SK-N-SH (cell line): ENCODE measurements at regions not wholly inside any gene's neighbourhood (a gene's known extent, or its start where the extent isn't known, plus 50 kb on each side); places are given as distances from the start of the nearest gene placed in this dataset.

Experiments used
- CTCF ChIA-PET: fragments of 300-600, 350-600 bp; formaldehyde crosslinking; extraction: SDS; loops from one replicate; lab custom pipeline; 2021; lab: Yijun Ruan, JAX
- POLR2A ChIA-PET: fragments of 350-600 bp; sonication (Branson Sonifier 250); formaldehyde crosslinking; extraction: SDS; loops from one replicate; lab custom pipeline; 2020; ENCODE audit warnings: antibody characterized with exemption, inconsistent platforms; lab: Yijun Ruan, JAX
- DNase-seq: peaks from one replicate; pipeline ENCODE4 v3.0.0; 2012
- H2AFZ ChIP-seq: fragments of 200-600 bp; sonication (generic); 2 replicates; pipeline ENCODE4 v1.8.1; 2016; ENCODE audit warnings: antibody characterized with exemption, mild to moderate bottlenecking, low read depth
- H3F3A ChIP-seq: fragments of 200-600 bp; sonication (generic); replicated peaks from 2 replicates; pipeline ENCODE3; 2016; ENCODE audit warnings: antibody characterized with exemption, mild to moderate bottlenecking; ENCODE audit not compliant: insufficient read depth
- H3K27ac ChIP-seq, 2 experiments: fragments of 200-500 bp in 1 of 2; fragments of 200-600 bp in 1 of 2; sonication (Bioruptor generic) in 1 of 2; sonication (generic), shearing (Covaris generic) in 1 of 2; 2 replicates each; pipeline versions ENCODE4 v1.5.1 to v1.6.1; 2014 to 2016; ENCODE audit warnings: low read depth in 2 of 2, inconsistent platforms in 1 of 2, low read length in 1 of 2, mild to moderate bottlenecking in 1 of 2, mixed read lengths in 1 of 2
- H3K27me3 ChIP-seq: fragments of 200-600 bp; sonication (generic), shearing (Covaris generic); 2 replicates; pipeline ENCODE4 v1.6.1; 2016; ENCODE audit warnings: mixed run types; ENCODE audit not compliant: insufficient read depth
- H3K36me3 ChIP-seq, 2 experiments: fragments of 200-500 bp in 1 of 2; fragments of 200-600 bp in 1 of 2; sonication (Bioruptor generic) in 1 of 2; sonication (generic) in 1 of 2; replicated peaks in 1 of 2; 2 replicates each; pipeline versions ENCODE3 to v1.5.1; 2014 to 2016; ENCODE audit warnings: low read length in 1 of 2, mild to moderate bottlenecking in 1 of 2; ENCODE audit not compliant: insufficient read depth in 2 of 2, control insufficient read depth in 1 of 2
- H3K4me1 ChIP-seq, 2 experiments: fragments of 200-500 bp in 1 of 2; fragments of 200-600 bp in 1 of 2; sonication (Bioruptor generic) in 1 of 2; sonication (generic), shearing (Covaris generic) in 1 of 2; 2 replicates each; pipeline versions ENCODE4 v1.5.1 to v1.6.1; 2014 to 2016; ENCODE audit warnings: low read depth in 1 of 2, low read length in 1 of 2, mixed run types in 1 of 2; ENCODE audit not compliant: insufficient read depth in 2 of 2, control insufficient read depth in 1 of 2
- H3K4me2 ChIP-seq: fragments of 200-600 bp; sonication (generic), shearing (Covaris generic); 2 replicates; pipeline ENCODE4 v1.6.1; 2017; ENCODE audit warnings: mixed run types
- H3K4me3 ChIP-seq, 2 experiments: fragments of 200-500 bp in 1 of 2; fragments of 200-600 bp in 1 of 2; sonication (Bioruptor generic) in 1 of 2; sonication (generic), shearing (Covaris generic) in 1 of 2; 2 replicates each; pipeline versions ENCODE4 v1.5.1 to v1.8.1; 2014 to 2016; ENCODE audit warnings: low read depth in 2 of 2, inconsistent platforms in 1 of 2, low read length in 1 of 2, mild to moderate bottlenecking in 1 of 2, mixed read lengths in 1 of 2, moderate library complexity in 1 of 2
- H3K79me2 ChIP-seq: fragments of 200-600 bp; sonication (generic); 2 replicates; pipeline ENCODE4 v1.8.1; 2017; ENCODE audit warnings: mild to moderate bottlenecking; ENCODE audit not compliant: insufficient read depth
- H3K9ac ChIP-seq: fragments of 200-600 bp; sonication (generic); 2 replicates; pipeline ENCODE4 v1.6.1; 2017; ENCODE audit warnings: mixed run types
- H3K9me2 ChIP-seq: fragments of 200-600 bp; sonication (generic); 2 replicates; pipeline ENCODE4 v1.6.1; 2017; ENCODE audit warnings: mixed run types
- H3K9me3 ChIP-seq: fragments of 200-600 bp; sonication (generic); 2 replicates; pipeline ENCODE4 v1.6.1; 2017; ENCODE audit warnings: mixed run types, mild to moderate bottlenecking, moderate library complexity
- H4K20me1 ChIP-seq: fragments of 200-600 bp; sonication (generic); 2 replicates; pipeline ENCODE4 v1.6.1; 2017; ENCODE audit warnings: mild to moderate bottlenecking, mixed run types; ENCODE audit not compliant: insufficient read depth
- ELF1 ChIP-seq: IDR thresholded peaks from 2 replicates; pipeline ENCODE4 v1.4.0; 2012
- EP300 ChIP-seq, 2 experiments: IDR thresholded peaks; 2 replicates each; pipeline versions ENCODE4 v1.4.0 to v1.6.1; 2012; ENCODE audit warnings: borderline replicate concordance in 1 of 2, low read depth in 1 of 2, low read length in 1 of 2
- EZH2phosphoT487 ChIP-seq: fragments of 200-600 bp; sonication (generic); IDR thresholded peaks from 2 replicates; pipeline ENCODE4 v1.6.1; 2017; ENCODE audit warnings: low read depth, mixed run types, mild to moderate bottlenecking, antibody characterized with exemption, moderate library complexity, borderline replicate concordance
- FOSL2 ChIP-seq: IDR thresholded peaks from 2 replicates; pipeline ENCODE4 v1.4.0; 2012; ENCODE audit warnings: low read depth, mild to moderate bottlenecking, moderate library complexity, borderline replicate concordance
- FOXJ3 ChIP-seq: sonication (generic); formaldehyde crosslinking; IDR thresholded peaks from 2 replicates; pipeline ENCODE4 v1.5.1; 2020; ENCODE audit warnings: mild to moderate bottlenecking, missing genetic modification reagents
- FOXM1 ChIP-seq: IDR thresholded peaks from 2 replicates; pipeline ENCODE4 v1.4.0; 2012; ENCODE audit warnings: low read depth, mild to moderate bottlenecking
- JUND ChIP-seq: IDR thresholded peaks from 2 replicates; pipeline ENCODE4 v1.4.0; 2012
- MEF2A ChIP-seq: IDR thresholded peaks from 2 replicates; pipeline ENCODE4 v1.4.0; 2012; ENCODE audit warnings: low read depth, borderline replicate concordance
- MXI1 ChIP-seq: IDR thresholded peaks from 2 replicates; pipeline ENCODE4 v1.6.1; 2012; ENCODE audit warnings: mild to moderate bottlenecking, low read depth, low read length, improper control_type of control experiment
- RFX5 ChIP-seq: IDR thresholded peaks from 2 replicates; pipeline ENCODE4 v1.6.1; 2012; ENCODE audit warnings: mild to moderate bottlenecking, improper control_type of control experiment, low read length
- TEAD4 ChIP-seq: IDR thresholded peaks from 2 replicates; pipeline ENCODE4 v1.4.0; 2012; ENCODE audit warnings: mild to moderate bottlenecking, borderline replicate concordance; ENCODE audit not compliant: insufficient read depth
- WGBS: methylation state at CpG from one replicate; pipeline ENCODE4 v1.1.6; 2017; ENCODE audit warnings: low lambda C conversion rate; 5-methylcytosine and 5-hydroxymethylcytosine counted together
- TF ChIP-seq, protein P1 (sequence below): fragments of 200-600 bp; sonication (generic); IDR thresholded peaks from 2 replicates; pipeline ENCODE4 v1.6.1; 2017; ENCODE audit warnings: antibody characterized with exemption, mild to moderate bottlenecking, moderate library complexity
- TF ChIP-seq, protein P2 (sequence below): IDR thresholded peaks from 2 replicates; pipeline ENCODE4 v1.6.1; 2012; ENCODE audit warnings: mild to moderate bottlenecking, low read depth, low read length, moderate library complexity
- TF ChIP-seq, protein P3 (sequence below): fragments of 150-350 bp; IDR thresholded peaks from 2 replicates; pipeline ENCODE4 v1.6.1; 2017; ENCODE audit warnings: antibody characterized with exemption, low read length, low read depth, borderline replicate concordance
- TF ChIP-seq, protein P4 (sequence below): IDR thresholded peaks from 2 replicates; pipeline ENCODE4 v1.4.0; 2012; ENCODE audit warnings: low read depth
- TF ChIP-seq, protein P5 (sequence below): fragments of 150-350 bp; IDR thresholded peaks from 2 replicates; pipeline ENCODE4 v1.6.1; 2016; ENCODE audit warnings: mild to moderate bottlenecking, low read depth, low read length

DNA sequence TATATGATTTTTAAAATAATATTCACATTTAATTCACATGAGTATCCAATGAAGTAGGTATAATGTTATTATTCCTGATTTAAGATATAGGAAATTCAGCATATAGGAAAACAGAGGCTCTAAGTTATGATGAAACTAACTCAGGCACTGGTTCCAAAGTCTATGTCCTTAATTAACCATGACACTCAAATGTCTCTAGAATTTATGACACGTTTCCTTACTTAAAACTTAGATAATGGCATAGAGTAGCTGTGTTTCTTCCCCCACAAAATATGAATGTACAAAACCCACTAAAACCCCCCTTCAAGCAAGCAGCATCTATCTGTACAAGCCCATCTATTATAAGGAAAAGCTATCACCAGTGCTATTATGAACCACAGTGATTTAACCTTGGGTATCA lies 72.9 kb upstream of the CDK1 start:
- Histone ChIP-seq H3K79me2 (no peaks in the 10 kb centered on the region), H4K20me1 (no peaks in the 10 kb centered on the region), H2AFZ (no peak overlapping the region), H3K36me3 (no peaks in the 10 kb centered on the region), H3K4me1 (no peaks in the 10 kb centered on the region; a peak in 1 of 4 replicates), H3K4me3 (no peak overlapping the region), H3K9me2 (no peaks in the 10 kb centered on the region; the same call in 1 of the 2 replicates), H3K27me3 (no peaks in the 10 kb centered on the region), H3K9me3 (0 out of 2 replicates have a peak, but pooled peaks cover 4% of the 10 kb centered on the region), H3F3A (no peaks in the 10 kb centered on the region), H3K4me2 (no peak overlapping the region), H3K27ac (no peak overlapping the region), H3K9ac (no peak overlapping the region)
- no peak for DNase-seq
- ChIA-PET POLR2A (no interaction called here), CTCF (no interaction called here)
- TF ChIP-seq, protein P1, sequence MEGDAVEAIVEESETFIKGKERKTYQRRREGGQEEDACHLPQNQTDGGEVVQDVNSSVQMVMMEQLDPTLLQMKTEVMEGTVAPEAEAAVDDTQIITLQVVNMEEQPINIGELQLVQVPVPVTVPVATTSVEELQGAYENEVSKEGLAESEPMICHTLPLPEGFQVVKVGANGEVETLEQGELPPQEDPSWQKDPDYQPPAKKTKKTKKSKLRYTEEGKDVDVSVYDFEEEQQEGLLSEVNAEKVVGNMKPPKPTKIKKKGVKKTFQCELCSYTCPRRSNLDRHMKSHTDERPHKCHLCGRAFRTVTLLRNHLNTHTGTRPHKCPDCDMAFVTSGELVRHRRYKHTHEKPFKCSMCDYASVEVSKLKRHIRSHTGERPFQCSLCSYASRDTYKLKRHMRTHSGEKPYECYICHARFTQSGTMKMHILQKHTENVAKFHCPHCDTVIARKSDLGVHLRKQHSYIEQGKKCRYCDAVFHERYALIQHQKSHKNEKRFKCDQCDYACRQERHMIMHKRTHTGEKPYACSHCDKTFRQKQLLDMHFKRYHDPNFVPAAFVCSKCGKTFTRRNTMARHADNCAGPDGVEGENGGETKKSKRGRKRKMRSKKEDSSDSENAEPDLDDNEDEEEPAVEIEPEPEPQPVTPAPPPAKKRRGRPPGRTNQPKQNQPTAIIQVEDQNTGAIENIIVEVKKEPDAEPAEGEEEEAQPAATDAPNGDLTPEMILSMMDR: no peak
- TF ChIP-seq JUND (no peak), ELF1 (no peak), FOXJ3 (CRISPR knock-in tag) (no peak), RFX5 (no peak), EP300 (IDR thresholded peaks at IDR 0.05; ENCODE audit: borderline replicate concordance in 1 of 2, low read depth in 1 of 2, low read length in 1 of 2) (no peak), FOSL2 (no peak)
- TF ChIP-seq, protein P2, sequence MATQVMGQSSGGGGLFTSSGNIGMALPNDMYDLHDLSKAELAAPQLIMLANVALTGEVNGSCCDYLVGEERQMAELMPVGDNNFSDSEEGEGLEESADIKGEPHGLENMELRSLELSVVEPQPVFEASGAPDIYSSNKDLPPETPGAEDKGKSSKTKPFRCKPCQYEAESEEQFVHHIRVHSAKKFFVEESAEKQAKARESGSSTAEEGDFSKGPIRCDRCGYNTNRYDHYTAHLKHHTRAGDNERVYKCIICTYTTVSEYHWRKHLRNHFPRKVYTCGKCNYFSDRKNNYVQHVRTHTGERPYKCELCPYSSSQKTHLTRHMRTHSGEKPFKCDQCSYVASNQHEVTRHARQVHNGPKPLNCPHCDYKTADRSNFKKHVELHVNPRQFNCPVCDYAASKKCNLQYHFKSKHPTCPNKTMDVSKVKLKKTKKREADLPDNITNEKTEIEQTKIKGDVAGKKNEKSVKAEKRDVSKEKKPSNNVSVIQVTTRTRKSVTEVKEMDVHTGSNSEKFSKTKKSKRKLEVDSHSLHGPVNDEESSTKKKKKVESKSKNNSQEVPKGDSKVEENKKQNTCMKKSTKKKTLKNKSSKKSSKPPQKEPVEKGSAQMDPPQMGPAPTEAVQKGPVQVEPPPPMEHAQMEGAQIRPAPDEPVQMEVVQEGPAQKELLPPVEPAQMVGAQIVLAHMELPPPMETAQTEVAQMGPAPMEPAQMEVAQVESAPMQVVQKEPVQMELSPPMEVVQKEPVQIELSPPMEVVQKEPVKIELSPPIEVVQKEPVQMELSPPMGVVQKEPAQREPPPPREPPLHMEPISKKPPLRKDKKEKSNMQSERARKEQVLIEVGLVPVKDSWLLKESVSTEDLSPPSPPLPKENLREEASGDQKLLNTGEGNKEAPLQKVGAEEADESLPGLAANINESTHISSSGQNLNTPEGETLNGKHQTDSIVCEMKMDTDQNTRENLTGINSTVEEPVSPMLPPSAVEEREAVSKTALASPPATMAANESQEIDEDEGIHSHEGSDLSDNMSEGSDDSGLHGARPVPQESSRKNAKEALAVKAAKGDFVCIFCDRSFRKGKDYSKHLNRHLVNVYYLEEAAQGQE: no peak
- TF ChIP-seq, protein P3, sequence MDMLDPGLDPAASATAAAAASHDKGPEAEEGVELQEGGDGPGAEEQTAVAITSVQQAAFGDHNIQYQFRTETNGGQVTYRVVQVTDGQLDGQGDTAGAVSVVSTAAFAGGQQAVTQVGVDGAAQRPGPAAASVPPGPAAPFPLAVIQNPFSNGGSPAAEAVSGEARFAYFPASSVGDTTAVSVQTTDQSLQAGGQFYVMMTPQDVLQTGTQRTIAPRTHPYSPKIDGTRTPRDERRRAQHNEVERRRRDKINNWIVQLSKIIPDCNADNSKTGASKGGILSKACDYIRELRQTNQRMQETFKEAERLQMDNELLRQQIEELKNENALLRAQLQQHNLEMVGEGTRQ: no peak
- TF ChIP-seq, protein P4, sequence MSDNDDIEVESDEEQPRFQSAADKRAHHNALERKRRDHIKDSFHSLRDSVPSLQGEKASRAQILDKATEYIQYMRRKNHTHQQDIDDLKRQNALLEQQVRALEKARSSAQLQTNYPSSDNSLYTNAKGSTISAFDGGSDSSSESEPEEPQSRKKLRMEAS: no peak
- 63% methylated on average over 1 of the region's 1 CpG for WGBS

DNA sequence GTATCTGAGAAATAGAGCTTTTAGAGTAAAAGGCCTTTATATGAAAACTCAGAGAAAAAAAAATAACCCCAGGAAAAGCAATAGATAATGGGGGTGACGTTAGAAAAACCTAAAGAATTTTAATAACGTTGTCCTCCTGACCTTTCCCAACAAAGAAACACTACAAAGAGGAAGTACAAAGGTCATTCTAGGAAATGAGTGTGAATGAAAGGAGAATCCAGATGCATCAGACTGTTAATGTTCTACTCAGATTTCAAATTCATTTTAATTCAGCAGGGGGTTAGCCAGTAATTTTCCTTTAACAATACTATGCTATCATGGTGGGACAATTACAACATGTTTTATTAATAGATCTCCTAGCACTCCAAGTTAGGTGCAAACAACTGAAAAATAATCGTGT lies 73.8 kb upstream of the CDK1 start:
- Histone ChIP-seq H3K36me3 (no peaks in the 10 kb centered on the region), H3F3A (no peaks in the 10 kb centered on the region), H3K79me2 (no peaks in the 10 kb centered on the region), H3K4me1 (no peaks in the 10 kb centered on the region; a peak in 1 of 4 replicates), H3K27me3 (no peaks in the 10 kb centered on the region), H4K20me1 (no peaks in the 10 kb centered on the region), H3K4me2 (no peak overlapping the region), H3K9ac (no peak overlapping the region), H2AFZ (no peak overlapping the region), H3K27ac (no peak overlapping the region), H3K4me3 (no peak overlapping the region), H3K9me2 (no peaks in the 10 kb centered on the region; the same call in 1 of the 2 replicates), H3K9me3 (0 out of 2 replicates have a peak, but pooled peaks cover 4% of the 10 kb centered on the region)
- DNase-seq: no peak
- 33% methylated on average over 3 of the region's 3 CpGs for WGBS
- ChIA-PET POLR2A (no interaction called here), CTCF (no interaction called here)
- TF ChIP-seq MXI1 (no peak), JUND (no peak), TEAD4 (no peak), FOSL2 (no peak), MEF2A (no peak), EZH2phosphoT487 (no peak), ELF1 (no peak), FOXM1 (no peak)
- TF ChIP-seq, protein P2: no peak
- TF ChIP-seq, protein P5, sequence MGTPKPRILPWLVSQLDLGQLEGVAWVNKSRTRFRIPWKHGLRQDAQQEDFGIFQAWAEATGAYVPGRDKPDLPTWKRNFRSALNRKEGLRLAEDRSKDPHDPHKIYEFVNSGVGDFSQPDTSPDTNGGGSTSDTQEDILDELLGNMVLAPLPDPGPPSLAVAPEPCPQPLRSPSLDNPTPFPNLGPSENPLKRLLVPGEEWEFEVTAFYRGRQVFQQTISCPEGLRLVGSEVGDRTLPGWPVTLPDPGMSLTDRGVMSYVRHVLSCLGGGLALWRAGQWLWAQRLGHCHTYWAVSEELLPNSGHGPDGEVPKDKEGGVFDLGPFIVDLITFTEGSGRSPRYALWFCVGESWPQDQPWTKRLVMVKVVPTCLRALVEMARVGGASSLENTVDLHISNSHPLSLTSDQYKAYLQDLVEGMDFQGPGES: no peak
